GM12874 (cell line): ENCODE measurements at regions not wholly inside any gene's neighbourhood (a gene's known extent, or its start where the extent isn't known, plus 50 kb on each side); places are given as distances from the start of the nearest gene placed in this dataset.

Experiments
- CTCF ChIP-seq: IDR thresholded peaks from 2 replicates; pipeline ENCODE4 v1.5.1; 2011; ENCODE audit warnings: low read depth, mild to moderate bottlenecking, control low read depth, low read length, moderate library complexity; ENCODE audit not compliant: insufficient read depth

- no peak for TF ChIP-seq CTCF
These were observed 354.3 kb upstream of the USP24 start for GRCh38 chr1:55569417-55569816.

- TF ChIP-seq CTCF: no peak
These were observed 353.6 kb upstream of the USP24 start for GRCh38 chr1:55568732-55569131.

GRCh38 chr1:55560266-55560665 is 345.1 kb upstream of the USP24 start:
- TF ChIP-seq CTCF: no peak

GRCh38 chr1:55559842-55560241 is 344.7 kb upstream of the USP24 start:
- TF ChIP-seq CTCF: no peak

- no peak for TF ChIP-seq CTCF
These were observed 344.0 kb upstream of the USP24 start for GRCh38 chr1:55559161-55559611.

GRCh38 chr1:55558515-55558914 is 343.4 kb upstream of the USP24 start:
- no peak for TF ChIP-seq CTCF

- TF ChIP-seq CTCF: no peak
These were observed 341.0 kb upstream of the USP24 start for GRCh38 chr1:55555956-55556725.
